ENCODE measurements at regions not wholly inside any gene's neighbourhood (a gene's known extent, or its start where the extent isn't known, plus 50 kb on each side); places are given as distances from the start of the nearest gene placed in this dataset.

GRCh38 chr22:48522271-48522670, 1305.4 kb downstream of the BRD1 start:
- TF ChIP-seq CTCF (conservative IDR thresholded peaks at IDR 0.05; ENCODE audit: low read depth, low read length) (no peak), SMC3 (IDR thresholded peaks at IDR 0.05; ENCODE audit: low read depth, low read length) (no peak), ELK1 (IDR thresholded peaks at IDR 0.05; ENCODE audit: borderline replicate concordance, low read depth, low read length) (no peak), MXI1 (IDR thresholded peaks at IDR 0.05; ENCODE audit: borderline replicate concordance, low read depth, low read length) (no peak), RAD21 (IDR thresholded peaks at IDR 0.05; ENCODE audit: low read length) (no peak), BHLHE40 (IDR thresholded peaks at IDR 0.05; ENCODE audit: low read depth, low read length) (no peak), POLR2A (IDR thresholded peaks at IDR 0.05; ENCODE audit: low read depth, low read length) (no peak), CEBPB (IDR thresholded peaks at IDR 0.05; ENCODE audit: low read depth, low read length) (no peak), FOS (IDR thresholded peaks at IDR 0.05; ENCODE audit: low read depth, low read length) (no peak)

Measured in IMR-90 (cell line).